SK-N-MC (cell line): ENCODE measurements at regions not wholly inside any gene's neighbourhood (a gene's known extent, or its start where the extent isn't known, plus 50 kb on each side); places are given as distances from the start of the nearest gene placed in this dataset.

Experiments used
- EZH2 ChIP-seq: fragments of 200-600 bp; sonication (generic); IDR thresholded peaks from one replicate; pipeline ENCODE4 v1.6.1; 2017; ENCODE audit warnings: antibody characterized with exemption
- FOXP2 ChIP-seq: optimal IDR thresholded peaks from 2 replicates; pipeline ENCODE3; 2011; ENCODE audit warnings: mild to moderate bottlenecking, moderate library complexity; ENCODE audit not compliant: insufficient read depth; ENCODE audit errors: extremely low read length, control extremely low read depth
- POLR2AphosphoS5 ChIP-seq: IDR thresholded peaks from 2 replicates; pipeline ENCODE4 v1.6.1; 2012; ENCODE audit warnings: mild to moderate bottlenecking, low read depth, low read length, borderline replicate concordance

- TF ChIP-seq EZH2: no peak
- no peak for TF ChIP-seq POLR2AphosphoS5
- TF ChIP-seq FOXP2: no peak
Observed at GRCh38 chr5:3904584-3904983, 309.0 kb downstream of the IRX1 start.
